ENCODE measurements at regions not wholly inside any gene's neighbourhood (a gene's known extent, or its start where the extent isn't known, plus 50 kb on each side); places are given as distances from the start of the nearest gene placed in this dataset.

DNA sequence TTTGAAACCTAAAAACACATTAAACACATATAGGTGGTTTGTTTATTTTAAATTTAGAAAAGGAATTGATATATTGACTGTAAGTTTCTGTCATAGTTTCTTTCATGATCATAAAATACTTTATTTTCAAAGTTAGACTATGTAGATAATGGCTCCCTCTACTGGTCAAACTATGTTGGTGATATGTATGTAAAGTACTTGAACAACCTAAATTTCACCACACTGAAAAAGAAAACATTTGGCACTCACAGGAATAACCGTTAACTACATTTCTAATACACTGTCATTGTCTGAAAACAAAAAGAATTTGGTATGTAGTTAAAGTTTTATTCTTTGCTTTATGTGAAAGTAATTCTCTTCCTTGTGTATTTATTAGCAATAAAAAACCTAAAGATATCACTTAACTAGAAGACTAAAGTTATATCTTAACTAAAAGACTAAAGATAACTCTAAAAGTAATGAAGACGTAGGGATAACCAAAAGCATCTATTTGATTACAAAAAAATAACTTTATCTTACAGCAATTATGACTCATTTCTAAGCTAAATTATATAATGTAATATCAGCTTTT, 427.5 kb downstream of the VGLL3 start:
- no peak for TF ChIP-seq ZFX (IDR thresholded peaks at IDR 0.05)
- TF ChIP-seq, protein P1, sequence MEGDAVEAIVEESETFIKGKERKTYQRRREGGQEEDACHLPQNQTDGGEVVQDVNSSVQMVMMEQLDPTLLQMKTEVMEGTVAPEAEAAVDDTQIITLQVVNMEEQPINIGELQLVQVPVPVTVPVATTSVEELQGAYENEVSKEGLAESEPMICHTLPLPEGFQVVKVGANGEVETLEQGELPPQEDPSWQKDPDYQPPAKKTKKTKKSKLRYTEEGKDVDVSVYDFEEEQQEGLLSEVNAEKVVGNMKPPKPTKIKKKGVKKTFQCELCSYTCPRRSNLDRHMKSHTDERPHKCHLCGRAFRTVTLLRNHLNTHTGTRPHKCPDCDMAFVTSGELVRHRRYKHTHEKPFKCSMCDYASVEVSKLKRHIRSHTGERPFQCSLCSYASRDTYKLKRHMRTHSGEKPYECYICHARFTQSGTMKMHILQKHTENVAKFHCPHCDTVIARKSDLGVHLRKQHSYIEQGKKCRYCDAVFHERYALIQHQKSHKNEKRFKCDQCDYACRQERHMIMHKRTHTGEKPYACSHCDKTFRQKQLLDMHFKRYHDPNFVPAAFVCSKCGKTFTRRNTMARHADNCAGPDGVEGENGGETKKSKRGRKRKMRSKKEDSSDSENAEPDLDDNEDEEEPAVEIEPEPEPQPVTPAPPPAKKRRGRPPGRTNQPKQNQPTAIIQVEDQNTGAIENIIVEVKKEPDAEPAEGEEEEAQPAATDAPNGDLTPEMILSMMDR (conservative IDR thresholded peaks at IDR 0.05) = peak; percentile 75
- H3K27ac ChIP-seq = no peak overlapping the region

DNA sequence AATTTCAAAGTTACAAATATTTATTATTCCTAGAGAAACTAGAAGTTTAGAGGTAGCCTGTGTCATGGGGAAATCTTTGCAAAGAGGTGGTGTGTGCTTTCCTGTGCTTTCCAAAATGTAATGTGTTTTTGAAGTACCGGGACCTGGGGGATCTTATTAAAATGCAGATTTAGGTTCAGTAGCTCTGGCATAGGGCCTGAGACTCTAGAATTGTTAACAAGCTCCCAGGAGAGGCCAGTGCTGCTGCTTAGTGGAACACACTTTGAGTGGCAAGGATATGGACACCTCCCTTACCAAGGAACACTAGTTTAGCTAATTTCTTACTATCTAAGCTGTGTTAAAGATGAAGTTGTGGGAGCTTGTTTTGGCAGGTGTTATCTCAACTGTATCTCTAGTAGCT, 428.9 kb downstream of the VGLL3 start:
- TF ChIP-seq ZFX (IDR thresholded peaks at IDR 0.05) = no peak
- TF ChIP-seq, protein P1 (conservative IDR thresholded peaks at IDR 0.05) = no peak
- H3K27ac ChIP-seq = no peak overlapping the region

DNA sequence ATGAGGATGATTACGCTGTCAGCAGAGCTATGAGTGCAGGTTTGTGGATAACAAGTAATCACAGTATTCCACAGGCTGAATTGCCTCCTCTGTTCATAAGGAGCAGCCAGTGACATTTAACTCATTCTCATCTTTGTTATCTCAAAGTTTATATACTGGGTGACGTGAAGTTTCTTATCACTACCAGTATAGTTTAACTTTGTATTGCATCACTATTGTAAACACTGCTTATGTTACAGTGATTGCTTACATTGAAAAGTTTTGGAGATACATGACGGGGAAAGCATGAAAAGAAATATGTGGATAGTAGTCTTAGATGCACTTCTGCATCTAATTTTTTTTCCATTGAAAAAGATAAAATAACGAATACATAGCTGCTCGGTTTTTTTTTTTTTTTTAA, 429.7 kb downstream of the VGLL3 start:
- no peak overlapping the region for H3K27ac ChIP-seq
- TF ChIP-seq, protein P1 (conservative IDR thresholded peaks at IDR 0.05) = no peak
- TF ChIP-seq ZFX (IDR thresholded peaks at IDR 0.05) = no peak

DNA sequence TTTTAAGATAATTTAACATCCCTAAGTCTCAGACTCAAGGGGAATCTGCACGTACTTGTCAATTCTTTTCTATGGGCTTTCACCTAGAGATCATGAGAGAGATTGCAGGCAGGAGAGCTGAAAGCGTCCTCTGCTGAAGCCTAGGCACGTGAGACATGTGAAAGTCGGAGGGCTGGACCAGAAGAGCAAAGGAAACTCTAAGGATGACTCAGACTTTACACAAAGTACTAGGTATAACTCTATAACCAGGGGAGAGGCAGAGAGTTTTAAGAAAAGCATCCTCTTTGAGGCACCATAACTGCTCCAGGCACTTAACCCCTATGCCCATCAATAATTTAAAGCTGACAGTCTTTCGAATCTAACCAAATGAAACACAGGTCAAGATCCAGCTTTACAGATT, 436.6 kb downstream of the VGLL3 start:
- no peak overlapping the region for H3K27ac ChIP-seq
- TF ChIP-seq, protein P1 (conservative IDR thresholded peaks at IDR 0.05) = no peak
- TF ChIP-seq ZFX (IDR thresholded peaks at IDR 0.05) = no peak

DNA sequence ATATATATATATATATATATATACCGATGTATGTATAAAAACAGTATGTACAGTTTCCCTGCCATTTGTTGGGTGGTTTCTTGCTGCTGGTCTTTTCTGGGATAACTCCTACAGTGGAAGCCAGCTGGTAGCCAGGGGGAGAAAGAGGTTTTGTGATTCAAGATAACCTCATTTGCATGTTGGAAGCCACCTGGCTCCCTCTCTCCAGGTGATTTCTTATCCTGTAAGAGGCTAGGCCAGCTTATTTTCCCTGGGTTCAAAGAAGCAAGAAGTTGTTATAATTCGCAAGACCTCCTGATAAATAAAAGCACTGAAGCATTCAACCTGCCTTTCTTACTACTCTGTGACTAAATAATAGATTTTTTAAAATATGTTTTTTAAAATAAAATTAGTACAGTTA, 443.3 kb downstream of the VGLL3 start:
- H3K27ac ChIP-seq = no peak overlapping the region
- TF ChIP-seq, protein P1 (conservative IDR thresholded peaks at IDR 0.05) = no peak
- no peak for TF ChIP-seq ZFX (IDR thresholded peaks at IDR 0.05)

DNA sequence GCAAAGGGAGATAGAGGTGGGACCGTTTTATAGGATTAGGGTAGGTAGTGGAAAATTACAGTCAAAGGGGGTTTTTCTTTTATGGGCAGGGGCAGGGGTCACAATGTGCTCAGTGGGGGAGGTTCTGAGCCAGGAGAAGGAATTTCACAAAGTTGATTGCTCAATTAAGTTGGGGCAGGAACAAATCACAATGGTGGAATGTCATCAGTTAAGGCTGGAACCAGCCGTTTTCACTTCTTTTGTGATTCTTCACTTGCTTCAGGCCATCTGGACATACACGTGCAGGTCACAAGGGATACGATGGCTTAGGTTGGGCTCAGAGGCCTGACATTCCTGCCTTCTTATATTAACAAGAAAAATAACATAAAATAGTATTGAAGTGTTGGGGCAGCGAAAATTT, 453.8 kb downstream of the VGLL3 start:
- TF ChIP-seq ZFX (IDR thresholded peaks at IDR 0.05) = no peak
- TF ChIP-seq, protein P1 (conservative IDR thresholded peaks at IDR 0.05) = no peak
- H3K27ac ChIP-seq = no peak overlapping the region

DNA sequence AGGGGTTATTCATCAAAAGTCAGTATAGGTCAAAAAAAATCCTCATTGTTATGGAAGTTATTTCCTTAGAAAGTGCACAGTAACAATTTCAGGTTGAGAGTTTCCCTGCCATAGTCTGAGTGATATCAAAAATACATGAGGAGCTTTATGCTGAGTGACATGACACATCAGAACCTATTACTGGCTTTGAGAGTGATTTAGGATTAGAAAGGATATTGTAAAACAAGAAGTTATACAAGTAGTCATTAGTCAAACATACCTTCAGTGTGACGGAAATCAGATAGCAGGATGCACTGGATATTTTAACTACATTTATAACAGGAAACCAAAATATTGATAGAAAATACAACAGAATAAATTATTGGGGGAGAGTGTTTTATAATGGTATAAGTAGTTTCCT, 471.1 kb downstream of the VGLL3 start:
- H3K27ac ChIP-seq = no peak overlapping the region

More for the DNA sequence above, 471.1 kb downstream of the VGLL3 start:
- TF ChIP-seq, protein P1 (conservative IDR thresholded peaks at IDR 0.05) = no peak
- no peak for TF ChIP-seq ZFX (IDR thresholded peaks at IDR 0.05)
